CD4-positive, CD25-positive, alpha-beta regulatory T cell (primary cell): ENCODE measurements at regions not wholly inside any gene's neighbourhood (a gene's known extent, or its start where the extent isn't known, plus 50 kb on each side); places are given as distances from the start of the nearest gene placed in this dataset.

Experiments
- ATAC-seq, 2 donors: fragments of 150-1000 bp; cut with Tn5 transposase; one replicate each; pipeline ENCODE4 v1.10.0; 2021; ENCODE audit warnings: low read depth in 2 of 2, moderate number of reproducible peaks in 2 of 2, moderate library complexity in 1 of 2
- DNase-seq, 3 donors: peaks; one replicate each; pipeline versions ENCODE4 v3.0.0 to v3.0.0-alpha.2; 2012 to 2022; ENCODE audit warnings: mixed read lengths in 1 of 3
- H3K27ac ChIP-seq: one replicate; pipeline ENCODE4 v1.7.0; 2013; ENCODE audit warnings: mild to moderate bottlenecking, low read length; ENCODE audit not compliant: insufficient read depth, poor library complexity, severe bottlenecking
- H3K27me3 ChIP-seq: one replicate; pipeline ENCODE4 v1.7.0; 2013; ENCODE audit warnings: low read length; ENCODE audit not compliant: control insufficient read depth, insufficient read depth
- H3K36me3 ChIP-seq: one replicate; pipeline ENCODE4 v1.7.0; 2013; ENCODE audit warnings: mild to moderate bottlenecking, low read length, moderate library complexity; ENCODE audit not compliant: control insufficient read depth, insufficient read depth
- H3K4me1 ChIP-seq: 2 replicates; pipeline ENCODE4 v1.7.0; 2013; ENCODE audit warnings: mild to moderate bottlenecking, low read length; ENCODE audit not compliant: insufficient read depth, control insufficient read depth, poor library complexity, severe bottlenecking
- H3K4me3 ChIP-seq: one replicate; pipeline ENCODE4 v1.7.0; 2013; ENCODE audit warnings: low read depth, mild to moderate bottlenecking, low read length, moderate library complexity
- H3K9me3 ChIP-seq, 2 experiments: 1 replicate in 1 of 2; 2 replicates in 1 of 2; pipeline ENCODE4 v1.7.0; 2013; ENCODE audit warnings: low read length in 2 of 2, mild to moderate bottlenecking in 1 of 2, moderate library complexity in 1 of 2; ENCODE audit not compliant: control insufficient read depth in 2 of 2
- H3K27ac Mint-ChIP-seq, 3 donors: one replicate each; pipeline ENCODE4 v1.8.0; 2020 to 2022; ENCODE audit warnings: mild to moderate bottlenecking in 3 of 3, mixed read lengths in 3 of 3, moderate library complexity in 2 of 3
- H3K27me3 Mint-ChIP-seq: one replicate; pipeline ENCODE4 v1.8.0; 2022; ENCODE audit warnings: mild to moderate bottlenecking, mixed read lengths
- H3K36me3 Mint-ChIP-seq: one replicate; pipeline ENCODE4 v1.8.0; 2020; ENCODE audit warnings: mixed read lengths
- H3K4me1 Mint-ChIP-seq, 4 donors: one replicate each; pipeline ENCODE4 v1.8.0; 2020 to 2022; ENCODE audit warnings: mixed read lengths in 4 of 4, mild to moderate bottlenecking in 1 of 4
- H3K4me3 Mint-ChIP-seq, 4 donors: one replicate each; pipeline ENCODE4 v1.8.0; 2020 to 2022; ENCODE audit warnings: mild to moderate bottlenecking in 4 of 4, mixed read lengths in 4 of 4, moderate library complexity in 3 of 4
- H3K9me3 Mint-ChIP-seq, 7 donors: one replicate each; pipeline ENCODE4 v1.8.0; 2020 to 2022; ENCODE audit warnings: mixed read lengths in 7 of 7, mild to moderate bottlenecking in 3 of 7, moderate library complexity in 2 of 7

DNA sequence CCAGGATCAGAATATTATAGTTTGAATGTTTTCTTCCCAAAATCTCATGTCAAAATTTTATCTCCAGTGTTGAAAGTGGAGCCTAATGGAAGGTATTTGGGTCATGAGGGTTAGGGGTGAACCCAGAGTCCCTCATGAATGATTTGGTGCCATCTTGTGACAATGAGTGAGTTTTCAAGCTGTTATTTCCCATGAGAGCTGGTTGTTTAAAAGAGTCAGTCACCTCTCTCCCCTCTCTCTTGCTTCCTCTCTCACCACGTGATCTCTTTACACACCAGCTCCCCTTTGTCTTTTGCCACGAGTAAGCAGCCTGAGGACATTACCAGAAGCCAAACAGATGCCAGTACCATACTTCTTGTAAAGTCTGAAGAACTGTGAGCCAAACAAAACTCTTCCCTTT is 561.6 kb downstream of the RERGL start:
- H3K4me1 ChIP-seq: no peaks in the 10 kb centered on the region
- no peaks in the 10 kb centered on the region for H3K27me3 ChIP-seq
- no peaks in the 10 kb centered on the region for H3K36me3 ChIP-seq
- no peak overlapping the region for H3K27ac Mint-ChIP-seq
- H3K9me3 Mint-ChIP-seq: peaks cover 3 to 17% (median 7%) of the 10 kb centered on the region in 7 donors
- DNase-seq (no peak), ATAC-seq (no peak)
- no peaks in the 10 kb centered on the region for H3K9me3 ChIP-seq
- H3K36me3 Mint-ChIP-seq: no peaks in the 10 kb centered on the region
- H3K27me3 Mint-ChIP-seq: no peaks in the 10 kb centered on the region
- H3K27ac ChIP-seq: no peak overlapping the region
- no peak overlapping the region for H3K4me3 Mint-ChIP-seq
- no peaks in the 10 kb centered on the region for H3K4me1 Mint-ChIP-seq
- no peak overlapping the region for H3K4me3 ChIP-seq

DNA sequence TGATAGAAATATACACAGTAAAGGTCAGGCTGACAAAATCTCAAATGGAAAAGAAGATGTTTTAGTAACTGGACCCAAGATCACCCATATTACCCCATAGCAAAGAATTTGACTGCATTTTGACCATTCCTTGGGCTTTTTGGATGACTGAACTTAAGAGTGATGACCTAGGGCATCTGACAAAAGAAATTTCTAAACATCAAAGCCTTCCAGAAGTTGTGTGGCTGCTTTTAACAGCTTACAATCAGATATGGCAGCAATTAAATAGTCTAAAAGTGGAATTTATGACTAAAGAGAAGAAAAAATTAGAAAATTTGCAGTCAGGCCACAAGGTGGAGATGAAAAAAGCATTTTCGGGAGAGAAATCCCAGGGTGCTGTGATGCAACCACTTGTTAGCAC is 563.0 kb downstream of the RERGL start:
- Histone ChIP-seq H3K9me3 (no peaks in the 10 kb centered on the region), H3K27me3 (no peaks in the 10 kb centered on the region), H3K4me1 (no peaks in the 10 kb centered on the region), H3K36me3 (no peaks in the 10 kb centered on the region), H3K4me3 (no peak overlapping the region), H3K27ac (no peak overlapping the region)
- Mint-ChIP-seq H3K4me1 (no peaks in the 10 kb centered on the region), H3K9me3 (peaks cover 2 to 15% (median 6%) of the 10 kb centered on the region in 7 donors), H3K4me3 (no peak overlapping the region), H3K36me3 (no peaks in the 10 kb centered on the region), H3K27ac (no peak overlapping the region), H3K27me3 (no peaks in the 10 kb centered on the region)
- no peak for DNase-seq
- no peak for ATAC-seq

DNA sequence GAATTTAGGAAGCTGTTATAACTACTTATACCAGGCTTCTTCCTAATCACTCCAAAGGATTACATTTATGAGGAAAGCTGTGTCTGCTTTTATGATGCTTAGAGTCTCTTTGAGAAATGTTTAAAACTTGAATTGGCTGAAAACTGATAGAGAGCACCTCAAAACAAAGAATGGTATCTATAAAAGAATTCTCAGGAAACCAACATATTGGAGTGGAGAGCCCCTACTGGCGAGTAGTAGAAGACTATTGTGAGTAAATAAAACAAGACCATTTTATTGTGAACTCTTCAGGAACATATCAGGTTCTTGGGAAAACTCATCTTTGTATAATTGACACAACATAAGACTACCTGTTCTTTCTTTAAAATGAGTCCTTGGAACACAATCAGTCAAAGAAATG is 578.6 kb downstream of the RERGL start:
- Mint-ChIP-seq H3K9me3 (peaks cover 0 to 12% (median 7%) of the 10 kb centered on the region in 7 donors), H3K27me3 (no peaks in the 10 kb centered on the region), H3K4me1 (no peaks in the 10 kb centered on the region), H3K4me3 (no peak overlapping the region), H3K27ac (no peak overlapping the region), H3K36me3 (no peaks in the 10 kb centered on the region)
- Histone ChIP-seq H3K9me3 (no peaks in the 10 kb centered on the region), H3K27ac (no peak overlapping the region), H3K4me1 (no peaks in the 10 kb centered on the region), H3K4me3 (no peak overlapping the region), H3K36me3 (no peaks in the 10 kb centered on the region), H3K27me3 (no peaks in the 10 kb centered on the region)
- ATAC-seq (no peak), DNase-seq (no peak)

DNA sequence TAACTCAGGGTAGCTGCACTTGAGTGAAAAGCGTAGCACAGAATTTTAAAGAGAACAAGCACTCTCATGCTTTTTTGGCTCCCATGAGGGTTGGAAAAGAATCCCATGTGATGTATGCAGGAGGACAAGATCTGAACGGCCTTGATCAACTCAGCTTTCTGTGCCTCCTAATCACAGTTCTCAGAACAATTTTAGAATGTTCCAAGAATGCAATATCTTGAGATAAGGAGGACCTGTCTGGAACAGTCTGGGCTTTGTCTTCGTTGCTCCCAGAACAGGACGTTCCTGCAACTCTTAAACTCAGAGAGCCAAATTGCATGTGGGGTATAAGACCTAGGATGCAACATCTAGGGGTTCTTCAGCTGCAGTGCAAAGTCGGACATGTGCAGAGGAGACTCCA is 582.7 kb downstream of the RERGL start:
- H3K36me3 Mint-ChIP-seq: no peaks in the 10 kb centered on the region
- Histone ChIP-seq H3K4me1 (no peaks in the 10 kb centered on the region), H3K4me3 (no peak overlapping the region), H3K36me3 (no peaks in the 10 kb centered on the region), H3K27me3 (no peaks in the 10 kb centered on the region), H3K9me3 (no peaks in the 10 kb centered on the region), H3K27ac (no peak overlapping the region)
- DNase-seq (no peak), ATAC-seq (no peak)
- peaks cover 0 to 9% (median 4%) of the 10 kb centered on the region in 7 donors for H3K9me3 Mint-ChIP-seq
- no peaks in the 10 kb centered on the region for H3K27me3 Mint-ChIP-seq
- H3K4me3 Mint-ChIP-seq: no peak overlapping the region
- no peak overlapping the region for H3K27ac Mint-ChIP-seq
- no peaks in the 10 kb centered on the region for H3K4me1 Mint-ChIP-seq

DNA sequence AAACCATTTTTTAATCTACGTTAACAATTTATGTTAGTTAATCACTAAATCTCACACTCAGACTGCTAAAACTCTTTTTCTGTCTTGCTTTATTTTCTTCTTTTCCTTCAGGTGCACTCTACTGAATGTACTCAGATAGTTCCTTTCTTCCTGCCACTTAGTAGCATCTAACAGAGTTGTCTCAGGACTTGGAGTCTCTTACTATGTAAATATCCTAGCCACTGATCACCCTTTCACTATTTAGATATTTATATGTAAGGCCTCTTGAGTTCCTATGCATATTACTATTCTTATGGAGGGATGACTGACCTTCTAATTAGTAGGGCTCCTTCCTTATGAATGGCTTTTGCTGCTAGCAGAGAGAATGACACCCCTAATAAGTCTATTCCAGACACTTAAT is 586.3 kb downstream of the RERGL start:
- no peak overlapping the region for H3K27ac Mint-ChIP-seq
- H3K27me3 Mint-ChIP-seq: no peaks in the 10 kb centered on the region
- no peak overlapping the region for H3K27ac ChIP-seq
- no peaks in the 10 kb centered on the region for H3K4me1 Mint-ChIP-seq
- no peaks in the 10 kb centered on the region for H3K9me3 ChIP-seq
- no peaks in the 10 kb centered on the region for H3K36me3 ChIP-seq
- no peak overlapping the region for H3K4me3 ChIP-seq
- H3K4me1 ChIP-seq: no peaks in the 10 kb centered on the region
- no peak for DNase-seq
- no peaks in the 10 kb centered on the region for H3K27me3 ChIP-seq
- no peaks in the 10 kb centered on the region for H3K36me3 Mint-ChIP-seq
- ATAC-seq: no peak
- peaks cover 0 to 9% (median 2%) of the 10 kb centered on the region in 7 donors for H3K9me3 Mint-ChIP-seq
- H3K4me3 Mint-ChIP-seq: no peak overlapping the region

DNA sequence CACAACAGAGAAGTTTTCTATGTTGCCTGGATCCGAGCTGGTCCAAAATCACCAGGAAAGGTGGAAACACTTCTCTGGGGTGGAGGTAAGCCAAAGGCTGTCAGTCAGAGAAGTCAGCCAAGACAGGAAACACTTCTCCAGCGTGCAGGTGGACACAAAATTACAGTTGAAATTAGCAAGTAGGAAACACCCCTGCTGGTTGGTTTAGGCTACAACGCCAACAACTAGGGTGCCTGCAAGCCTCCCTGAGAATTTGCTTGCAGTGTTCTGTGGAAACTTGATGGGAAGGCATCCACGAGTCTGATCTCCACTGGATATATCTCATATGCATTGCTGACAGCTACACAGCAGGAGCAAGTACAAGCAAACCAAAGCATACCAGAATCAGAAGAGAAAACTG is 600.5 kb downstream of the RERGL start:
- Histone ChIP-seq H3K9me3 (no peaks in the 10 kb centered on the region), H3K27me3 (no peaks in the 10 kb centered on the region), H3K36me3 (no peaks in the 10 kb centered on the region), H3K27ac (no peak overlapping the region), H3K4me3 (no peak overlapping the region), H3K4me1 (no peaks in the 10 kb centered on the region)
- Mint-ChIP-seq H3K36me3 (no peaks in the 10 kb centered on the region), H3K9me3 (peaks cover 3 to 9% (median 6%) of the 10 kb centered on the region in 7 donors), H3K27me3 (no peaks in the 10 kb centered on the region), H3K27ac (no peak overlapping the region), H3K4me3 (no peak overlapping the region), H3K4me1 (no peaks in the 10 kb centered on the region)
- DNase-seq (no peak), ATAC-seq (no peak)

DNA sequence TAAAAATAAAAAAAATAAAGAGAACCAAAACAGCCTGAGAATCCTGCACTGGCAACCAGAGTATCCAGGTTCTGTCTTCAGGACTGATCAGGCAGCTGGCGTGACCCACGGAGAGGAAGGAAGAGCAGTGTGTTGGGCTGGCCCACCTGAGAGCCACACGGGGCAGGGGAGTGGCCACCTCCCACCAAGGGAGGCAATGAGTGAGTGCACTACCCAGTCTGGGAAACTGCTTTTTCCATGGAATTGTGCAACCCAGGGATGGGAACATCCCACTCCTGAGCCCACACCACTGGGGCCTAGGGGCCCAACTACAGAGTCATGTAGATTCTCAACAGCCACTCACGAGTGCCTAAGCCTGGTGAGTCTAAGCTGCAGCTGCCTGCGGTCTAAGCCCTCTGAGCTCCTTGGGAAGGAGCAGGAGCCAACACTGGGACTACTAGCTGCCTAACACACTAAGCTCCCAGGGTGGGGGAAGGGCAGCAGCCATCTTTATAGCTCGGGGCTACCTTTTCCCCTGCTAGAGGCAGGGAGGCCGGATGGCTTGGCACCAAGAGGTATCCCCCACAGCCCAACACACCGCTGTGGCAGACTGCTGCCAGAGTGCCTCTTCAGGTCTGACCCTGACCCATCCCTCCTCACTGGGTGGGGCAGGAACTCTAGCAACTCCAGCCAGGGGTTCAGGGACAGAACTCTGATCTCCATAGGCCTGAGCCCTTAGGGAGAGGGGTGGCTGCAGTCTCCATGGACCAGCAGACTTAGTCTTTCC is 610.9 kb downstream of the RERGL start:
- H3K36me3 Mint-ChIP-seq: no peaks in the 10 kb centered on the region
- no peaks in the 10 kb centered on the region for H3K4me1 Mint-ChIP-seq
- H3K4me3 Mint-ChIP-seq: no peak overlapping the region
- H3K4me3 ChIP-seq: no peak overlapping the region
- H3K4me1 ChIP-seq: no peaks in the 10 kb centered on the region
- ATAC-seq: no peak
- H3K9me3 Mint-ChIP-seq: peaks cover 7 to 25% (median 13%) of the 10 kb centered on the region in 7 donors
- no peak overlapping the region for H3K27ac Mint-ChIP-seq
- DNase-seq: no peak
- H3K36me3 ChIP-seq: no peaks in the 10 kb centered on the region
- no peak overlapping the region for H3K27ac ChIP-seq
- H3K27me3 ChIP-seq: no peaks in the 10 kb centered on the region
- H3K9me3 ChIP-seq: peaks cover 7 to 15% of the 10 kb centered on the region in 2 experiments
- H3K27me3 Mint-ChIP-seq: no peaks in the 10 kb centered on the region

DNA sequence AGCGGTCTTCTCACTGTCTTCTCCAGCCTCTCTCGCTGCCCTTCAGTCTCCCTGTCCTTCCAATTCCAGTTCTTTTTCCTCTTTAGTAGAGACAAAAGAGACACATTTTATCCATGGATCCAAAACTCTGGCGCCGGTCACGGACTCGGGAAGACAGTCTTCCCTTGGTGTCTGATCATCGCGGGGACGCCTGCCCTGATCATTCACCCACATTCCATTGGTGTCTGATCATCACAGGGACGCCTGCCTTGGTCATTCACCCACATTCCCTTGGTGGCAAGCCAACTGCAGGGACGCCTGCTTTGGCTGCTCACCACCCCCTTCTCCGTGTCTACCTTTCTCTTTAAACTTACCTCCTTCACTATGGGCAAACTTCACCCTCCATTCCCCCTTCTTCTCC is 619.5 kb downstream of the RERGL start:
- peaks cover 5 to 12% (median 9%) of the 10 kb centered on the region in 7 donors for H3K9me3 Mint-ChIP-seq
- Histone ChIP-seq H3K27me3 (no peaks in the 10 kb centered on the region), H3K4me3 (no peak overlapping the region), H3K9me3 (no peaks in the 10 kb centered on the region), H3K27ac (no peak overlapping the region), H3K36me3 (no peaks in the 10 kb centered on the region), H3K4me1 (no peaks in the 10 kb centered on the region)
- ATAC-seq (no peak), DNase-seq (no peak)
- no peaks in the 10 kb centered on the region for H3K27me3 Mint-ChIP-seq
- H3K36me3 Mint-ChIP-seq: no peaks in the 10 kb centered on the region
- H3K27ac Mint-ChIP-seq: no peak overlapping the region
- H3K4me3 Mint-ChIP-seq: no peak overlapping the region
- H3K4me1 Mint-ChIP-seq: no peaks in the 10 kb centered on the region
